ENCODE measurements at regions not wholly inside any gene's neighbourhood (a gene's known extent, or its start where the extent isn't known, plus 50 kb on each side); places are given as distances from the start of the nearest gene placed in this dataset.

- Histone ChIP-seq H3K4me3 (no peak overlapping the region), H3K27me3 (ENCODE audit: control insufficient read depth in 2 of 2, insufficient read depth in 2 of 2, low read length in 2 of 2) (no peaks in the 10 kb centered on the region), H3K9me3 (replicated peaks; ENCODE audit: control insufficient read depth, insufficient read depth, low read depth, low read length) (no peaks in the 10 kb centered on the region), H3K4me2 (ENCODE audit: insufficient read depth, low read length) (no peak overlapping the region), H3K36me3 (ENCODE audit: control insufficient read depth, insufficient read depth, low read length) (no peaks in the 10 kb centered on the region), H3K79me2 (ENCODE audit: control insufficient read depth, insufficient read depth, low read length) (no peaks in the 10 kb centered on the region), H3K4me1 (replicated peaks in 1 of 2; ENCODE audit: control insufficient read depth in 2 of 2, insufficient read depth in 2 of 2, low read length in 2 of 2) (no peaks in the 10 kb centered on the region), H3K9me1 (ENCODE audit: control insufficient read depth, insufficient read depth, low read length) (no peaks in the 10 kb centered on the region), H2AFZ (ENCODE audit: low read depth, low read length) (no peak overlapping the region), H3K9ac (ENCODE audit: insufficient read depth in 1 of 2, low read depth in 2 of 2, low read length in 2 of 2) (no peak overlapping the region), H3K27ac (ENCODE audit: extremely low read depth, low read depth, low read length) (no peak overlapping the region), H4K20me1 (replicated peaks; ENCODE audit: control insufficient read depth, insufficient read depth, low read length) (no peaks in the 10 kb centered on the region)
- TF ChIP-seq ZNF75A (CRISPR knock-in tag; IDR thresholded peaks at IDR 0.05) (no peak), ZNF384 (IDR thresholded peaks at IDR 0.05; ENCODE audit: low read depth, low read length) (no peak), FOXP1 (CRISPR knock-in tag; IDR thresholded peaks at IDR 0.05) (no peak), TBP (optimal IDR thresholded peaks at IDR 0.05; ENCODE audit: low read depth, low read length) (no peak), STAT5A (IDR thresholded peaks at IDR 0.05; ENCODE audit: borderline replicate concordance, low read length) (no peak), NFIC (IDR thresholded peaks at IDR 0.05) (no peak), XRCC5 (IDR thresholded peaks at IDR 0.05; ENCODE audit: low read depth, low read length) (no peak), GATAD2B (IDR thresholded peaks at IDR 0.05; ENCODE audit: borderline replicate concordance) (no peak), FOXK2 (conservative IDR thresholded peaks at IDR 0.05 in 1 of 2, IDR thresholded peaks at IDR 0.05 in 1 of 2; ENCODE audit: low read depth in 2 of 2) (no peak), FOXP4 (CRISPR knock-in tag; IDR thresholded peaks at IDR 0.05; ENCODE audit: borderline replicate concordance) (no peak), TFAM (CRISPR knock-in tag; conservative IDR thresholded peaks at IDR 0.05) (no peak), SMARCA5 (IDR thresholded peaks at IDR 0.05) (no peak)
- no TSS peak for BruUV-seq (replicated peaks)
- FAIRE-seq (no peak), DNase-seq (ENCODE audit: extremely low read depth in 1 of 4, low spot score in 3 of 4) (no peak), ATAC-seq (no peak)
- CTCF ChIA-PET (ENCODE audit: low intra/inter-chr PET ratio): no interaction called here
- 0% methylated on average over 5 of the region's 5 CpGs for WGBS (ENCODE audit: insufficient coverage, low coverage, missing lambda C conversion rate)
- in situ Hi-C loops (cut with MboI): no loop called here
- POLR2A ChIA-PET: interaction anchor here (0.5 kb wide), 1 partner anchor 1813 kb away, joined by 7 read pairs; no protein-coding TSS in a partner anchor
- intact Hi-C loops (cut with micrococcal nuclease): no loop called here
Measured at GRCh38 chr11:33515347-33515746, 185.3 kb downstream of the C11orf91 start.

All from K562 (cell line).